ENCODE measurements at regions not wholly inside any gene's neighbourhood (a gene's known extent, or its start where the extent isn't known, plus 50 kb on each side); places are given as distances from the start of the nearest gene placed in this dataset.

- H2BK120ac ChIP-seq (ENCODE audit: low read depth, low read length): no peak overlapping the region
- intact Hi-C loops (cut with micrococcal nuclease): no loop called here
- H2AFZ ChIP-seq (replicated peaks; ENCODE audit: low read length, poor library complexity): no peak overlapping the region
- no peak overlapping the region for H3K18ac ChIP-seq (ENCODE audit: low read depth, low read length)
- in situ Hi-C loops (cut with MboI; ENCODE audit: low sequenced_read_pairs): no loop called here
- no peak overlapping the region for H4K5ac ChIP-seq (ENCODE audit: low read depth, low read length)
- no TSS peak for BruUV-seq (replicated peaks)
- H2BK15ac ChIP-seq (ENCODE audit: low read depth, low read length): no peak overlapping the region
- no peak overlapping the region for H2BK5ac ChIP-seq (ENCODE audit: low read depth, low read length, poor library complexity, severe bottlenecking)
- no peak overlapping the region for H3K4me2 ChIP-seq (ENCODE audit: low read depth, low read length)
- dilution Hi-C loops (cut with HindIII; ENCODE audit: low sequenced_read_pairs, unreplicated experiment): no loop called here
- ATAC-seq (ENCODE audit: low read depth): no peak
- TF ChIP-seq USF2 (IDR thresholded peaks at IDR 0.05; ENCODE audit: low read depth, low read length): no peak
- no peak for TF ChIP-seq RAD21 (IDR thresholded peaks at IDR 0.05; ENCODE audit: low read length)
- TF ChIP-seq MAFK (IDR thresholded peaks at IDR 0.05; ENCODE audit: low read depth, low read length): no peak
- TF ChIP-seq CEBPB (IDR thresholded peaks at IDR 0.05; ENCODE audit: low read depth, low read length): no peak
- TF ChIP-seq RCOR1 (IDR thresholded peaks at IDR 0.05; ENCODE audit: insufficient replicate concordance, low read length): no peak
- no peak for TF ChIP-seq MAZ (IDR thresholded peaks at IDR 0.05; ENCODE audit: borderline replicate concordance, low read depth, low read length)
- TF ChIP-seq CHD1 (IDR thresholded peaks at IDR 0.05; ENCODE audit: low read depth, low read length): no peak
- TF ChIP-seq POLR2A (IDR thresholded peaks at IDR 0.05; ENCODE audit: low read depth, low read length): no peak
- no peak for TF ChIP-seq MXI1 (IDR thresholded peaks at IDR 0.05; ENCODE audit: borderline replicate concordance, low read depth, low read length)
- TF ChIP-seq SMC3 (IDR thresholded peaks at IDR 0.05; ENCODE audit: low read depth, low read length): no peak
- no peak for TF ChIP-seq NFE2L2 (IDR thresholded peaks at IDR 0.05; ENCODE audit: low read depth, low read length)
- TF ChIP-seq BHLHE40 (IDR thresholded peaks at IDR 0.05; ENCODE audit: low read depth, low read length): no peak
- no peak for TF ChIP-seq ELK1 (IDR thresholded peaks at IDR 0.05; ENCODE audit: borderline replicate concordance, low read depth, low read length)
- no peak for TF ChIP-seq RFX5 (IDR thresholded peaks at IDR 0.05; ENCODE audit: low read depth, low read length)
- no peak for TF ChIP-seq CTCF (conservative IDR thresholded peaks at IDR 0.05; ENCODE audit: low read depth, low read length)
- TF ChIP-seq FOS (IDR thresholded peaks at IDR 0.05; ENCODE audit: low read depth, low read length): no peak
- H3K56ac ChIP-seq (ENCODE audit: extremely low read depth, insufficient read depth, low read length): no peak overlapping the region
- no peak overlapping the region for H3K4me3 ChIP-seq (ENCODE audit: insufficient read depth, low read depth, low read length)
- no peak overlapping the region for H2AK9ac ChIP-seq (replicated peaks; ENCODE audit: low read depth, low read length, poor library complexity)
- no peaks in the 10 kb centered on the region for H3K79me1 ChIP-seq (ENCODE audit: low read depth in 1 of 2, low read length in 2 of 2)
- no peak overlapping the region for H3K9ac ChIP-seq (ENCODE audit: low read depth, low read length)
- H3K4me1 ChIP-seq (ENCODE audit: control insufficient read depth, insufficient read depth, low read length): no peaks in the 10 kb centered on the region
- H3K9me3 ChIP-seq (ENCODE audit: control insufficient read depth, insufficient read depth, low read length): no peaks in the 10 kb centered on the region
- H3K9me1 ChIP-seq (ENCODE audit: insufficient read depth, low read length): no peaks in the 10 kb centered on the region
- no CpG with 5 or more reads among the region's 1 CpG for WGBS, 2 experiments (ENCODE audit: extremely low coverage in 2 of 2, insufficient read length in 1 of 2)
- no peak overlapping the region for H2AK5ac ChIP-seq (ENCODE audit: low read depth, low read length)
- H3K14ac ChIP-seq (replicated peaks; ENCODE audit: low read depth, low read length): no peak overlapping the region
- no peak overlapping the region for H3K23ac ChIP-seq (ENCODE audit: low read depth, low read length)
- no peak overlapping the region for H4K8ac ChIP-seq (ENCODE audit: low read depth in 2 of 2, low read length in 2 of 2)
- no peak overlapping the region for H3K4ac ChIP-seq (ENCODE audit: low read depth, low read length)
- no peak overlapping the region for H2BK20ac ChIP-seq (ENCODE audit: low read depth, low read length)
- CTCF ChIA-PET: no interaction called here
- no peaks in the 10 kb centered on the region for H3K27me3 ChIP-seq (ENCODE audit: control insufficient read depth, insufficient read depth, low read length)
- DNase-seq: no peak
- no peak overlapping the region for H4K91ac ChIP-seq (ENCODE audit: insufficient read depth, low read depth, low read length)
- H3K36me3 ChIP-seq (ENCODE audit: control insufficient read depth, insufficient read depth, low read length): no peaks in the 10 kb centered on the region
- H3K27ac ChIP-seq (ENCODE audit: insufficient read depth, low read length): no peak overlapping the region
- no peaks in the 10 kb centered on the region for H4K20me1 ChIP-seq (ENCODE audit: insufficient read depth, low read length)
- POLR2A ChIA-PET (ENCODE audit: unreplicated experiment): no interaction called here
Observed at GRCh38 chr21:15233611-15234010, 168.8 kb upstream of the NRIP1 start.

Data from IMR-90 (cell line).